ENCODE measurements at regions not wholly inside any gene's neighbourhood (a gene's known extent, or its start where the extent isn't known, plus 50 kb on each side); places are given as distances from the start of the nearest gene placed in this dataset.

DNA sequence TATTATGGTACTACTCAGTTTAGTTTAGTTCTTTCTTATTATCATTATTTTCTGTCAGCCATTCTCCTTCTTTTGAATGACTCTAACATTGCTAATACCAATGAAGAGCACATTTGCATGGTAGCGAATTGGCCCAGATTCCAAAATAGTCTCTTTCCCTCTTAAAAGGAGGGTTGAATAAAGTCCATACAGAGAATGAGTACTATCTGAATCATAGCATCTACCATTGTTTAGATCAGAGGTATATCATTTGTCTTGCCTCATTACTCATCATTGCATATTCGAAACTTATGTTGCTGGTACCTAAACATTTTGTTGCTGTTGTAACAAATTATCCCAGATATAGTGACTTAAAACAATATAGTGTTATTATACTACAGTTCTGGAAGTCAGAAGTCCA is 1235.3 kb upstream of the ATXN8OS start:
- Mint-ChIP-seq H3K27me3 (no peaks in the 10 kb centered on the region), H3K36me3 (no peaks in the 10 kb centered on the region), H3K27ac (no peak overlapping the region), H3K9me3 (peaks cover 3% of the 10 kb centered on the region), H3K4me1 (no peaks in the 10 kb centered on the region), H3K4me3 (no peak overlapping the region)
- POLR2A ChIA-PET = no interaction called here
- no peak for ATAC-seq (ENCODE audit: low read depth)
- DNase-seq = no peak

GRCh38 chr13:68851026-68851425 is 1256.6 kb upstream of the ATXN8OS start:
- H3K4me3 Mint-ChIP-seq = no peak overlapping the region
- H3K36me3 Mint-ChIP-seq = no peaks in the 10 kb centered on the region
- H3K4me1 Mint-ChIP-seq = no peaks in the 10 kb centered on the region
- POLR2A ChIA-PET = no interaction called here
- no peak overlapping the region for H3K27ac Mint-ChIP-seq
- ATAC-seq (ENCODE audit: low read depth) (no peak), DNase-seq (no peak)
- no peaks in the 10 kb centered on the region for H3K27me3 Mint-ChIP-seq
- H3K9me3 Mint-ChIP-seq = peaks cover 6% of the 10 kb centered on the region

DNA sequence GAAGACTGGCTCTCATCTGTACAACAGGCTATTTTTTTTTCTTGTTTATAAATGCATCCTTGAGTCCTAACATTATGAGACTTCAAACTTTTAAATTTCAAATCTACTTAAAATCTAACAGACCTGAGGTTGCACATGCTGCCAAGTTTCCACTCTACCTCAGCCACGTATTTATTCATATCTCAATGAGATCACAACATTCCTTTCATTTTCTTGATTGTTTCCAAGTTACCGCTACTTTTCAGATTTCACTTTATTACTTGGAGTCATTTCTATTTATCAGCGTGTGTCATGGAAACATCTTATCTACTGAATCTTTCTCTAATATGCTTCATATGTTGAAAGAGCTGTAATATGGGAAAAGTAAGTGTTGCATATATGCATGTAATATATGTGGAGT is 1257.5 kb upstream of the ATXN8OS start:
- Mint-ChIP-seq H3K27me3 (no peaks in the 10 kb centered on the region), H3K36me3 (no peaks in the 10 kb centered on the region)
- ATAC-seq (ENCODE audit: low read depth) = no peak

DNA sequence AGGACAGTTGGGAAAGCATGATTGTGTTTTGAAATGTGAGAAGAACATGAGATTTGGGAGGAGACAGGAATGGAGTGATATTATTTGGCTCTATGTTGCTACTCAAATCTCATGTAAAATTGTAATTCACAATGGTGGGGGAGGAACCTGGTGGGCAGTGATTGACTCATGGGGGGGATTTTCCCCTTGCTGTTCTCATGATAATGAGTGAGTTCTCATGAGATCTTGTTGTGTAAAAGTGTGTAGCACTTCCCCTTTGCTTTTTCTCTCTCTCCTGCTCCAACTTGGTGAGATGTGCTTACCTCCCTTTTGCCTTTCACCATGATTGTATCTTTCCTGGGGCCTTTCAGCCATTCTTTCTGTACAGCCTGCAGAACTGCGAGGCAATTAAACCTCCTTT is 1261.0 kb upstream of the ATXN8OS start:
- H3K27ac Mint-ChIP-seq = no peak overlapping the region
- POLR2A ChIA-PET = no interaction called here
- no peak for DNase-seq
- H3K36me3 Mint-ChIP-seq = no peaks in the 10 kb centered on the region
- ATAC-seq (ENCODE audit: low read depth) = no peak
- no peaks in the 10 kb centered on the region for H3K27me3 Mint-ChIP-seq
- peaks cover 3% of the 10 kb centered on the region for H3K9me3 Mint-ChIP-seq
- no peak overlapping the region for H3K4me3 Mint-ChIP-seq
- no peaks in the 10 kb centered on the region for H3K4me1 Mint-ChIP-seq

More for the DNA sequence above, 1257.5 kb upstream of the ATXN8OS start:
- Mint-ChIP-seq H3K9me3 (peaks cover 6% of the 10 kb centered on the region), H3K4me3 (no peak overlapping the region), H3K27ac (no peak overlapping the region), H3K4me1 (no peaks in the 10 kb centered on the region)
- POLR2A ChIA-PET = no interaction called here
- DNase-seq = no peak

GRCh38 chr13:68834375-68834774 is 1273.3 kb upstream of the ATXN8OS start:
- H3K27me3 Mint-ChIP-seq = no peaks in the 10 kb centered on the region
- POLR2A ChIA-PET = no interaction called here
- ATAC-seq (ENCODE audit: low read depth) (no peak), DNase-seq (no peak)
- H3K4me1 Mint-ChIP-seq = no peaks in the 10 kb centered on the region
- no peak overlapping the region for H3K27ac Mint-ChIP-seq
- no peaks in the 10 kb centered on the region for H3K36me3 Mint-ChIP-seq
- H3K9me3 Mint-ChIP-seq = peaks cover 1% of the 10 kb centered on the region
- H3K4me3 Mint-ChIP-seq = no peak overlapping the region

DNA sequence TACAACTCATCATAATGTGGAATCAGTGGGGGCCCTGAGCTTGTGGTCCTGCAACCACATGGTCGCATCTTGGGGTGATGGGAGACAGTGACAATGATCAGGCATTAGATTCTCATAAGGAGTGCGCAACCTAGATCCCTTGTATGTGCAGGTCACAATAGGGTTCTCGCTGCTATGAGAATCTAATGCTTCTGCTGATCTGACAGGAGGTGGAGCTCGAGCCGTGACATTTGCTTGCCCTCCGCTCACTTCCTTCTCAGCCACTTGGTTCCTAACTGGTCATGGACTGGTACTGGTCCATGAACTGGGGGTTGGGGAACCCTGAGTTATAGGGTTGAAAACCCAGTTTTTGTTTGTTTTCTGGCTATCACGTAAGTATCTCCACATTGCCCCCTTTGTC is 1290.9 kb upstream of the ATXN8OS start:
- Mint-ChIP-seq H3K4me1 (no peaks in the 10 kb centered on the region), H3K36me3 (no peaks in the 10 kb centered on the region), H3K9me3 (peaks cover 2% of the 10 kb centered on the region), H3K27me3 (no peaks in the 10 kb centered on the region), H3K27ac (no peak overlapping the region), H3K4me3 (no peak overlapping the region)
- ATAC-seq (ENCODE audit: low read depth) (no peak), DNase-seq (no peak)
- POLR2A ChIA-PET = no interaction called here

- Mint-ChIP-seq H3K27me3 (no peaks in the 10 kb centered on the region), H3K4me1 (no peaks in the 10 kb centered on the region), H3K27ac (no peak overlapping the region), H3K4me3 (no peak overlapping the region), H3K9me3 (no peaks in the 10 kb centered on the region), H3K36me3 (no peaks in the 10 kb centered on the region)
- DNase-seq (no peak), ATAC-seq (ENCODE audit: low read depth) (no peak)
- POLR2A ChIA-PET = no interaction called here
Observed at GRCh38 chr13:68813180-68813796, 1294.3 kb upstream of the ATXN8OS start.

- POLR2A ChIA-PET = no interaction called here
- Mint-ChIP-seq H3K36me3 (no peaks in the 10 kb centered on the region), H3K4me1 (no peaks in the 10 kb centered on the region), H3K27ac (no peak overlapping the region), H3K4me3 (no peak overlapping the region), H3K9me3 (no peaks in the 10 kb centered on the region), H3K27me3 (no peaks in the 10 kb centered on the region)
- no peak for DNase-seq
- ATAC-seq (ENCODE audit: low read depth) = no peak
Observed at GRCh38 chr13:68810660-68811059, 1297.0 kb upstream of the ATXN8OS start.

DNA sequence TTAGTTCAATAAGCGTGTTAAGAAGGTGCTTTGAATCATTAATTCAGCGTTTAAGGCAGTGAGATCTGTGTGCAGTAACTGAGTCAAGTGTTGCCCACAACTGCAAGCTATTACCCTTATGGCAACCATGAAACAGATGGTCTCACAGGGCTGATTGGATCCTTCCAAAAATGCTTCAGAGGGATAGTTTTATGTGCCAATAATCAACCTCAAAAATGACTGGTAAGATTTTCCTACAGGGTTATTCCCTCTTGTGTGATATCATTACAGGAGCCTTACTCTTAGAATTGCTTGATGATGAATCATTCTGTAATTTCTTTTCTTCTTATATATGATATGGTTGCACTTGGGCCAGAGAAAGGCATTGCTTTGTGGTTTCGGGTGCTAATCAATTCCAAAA is 1299.2 kb upstream of the ATXN8OS start:
- H3K36me3 Mint-ChIP-seq = no peaks in the 10 kb centered on the region
- no peaks in the 10 kb centered on the region for H3K9me3 Mint-ChIP-seq
- no peaks in the 10 kb centered on the region for H3K4me1 Mint-ChIP-seq
- POLR2A ChIA-PET = no interaction called here
- ATAC-seq (ENCODE audit: low read depth) (no peak), DNase-seq (no peak)
- no peak overlapping the region for H3K27ac Mint-ChIP-seq
- H3K27me3 Mint-ChIP-seq = no peaks in the 10 kb centered on the region
- H3K4me3 Mint-ChIP-seq = no peak overlapping the region

DNA sequence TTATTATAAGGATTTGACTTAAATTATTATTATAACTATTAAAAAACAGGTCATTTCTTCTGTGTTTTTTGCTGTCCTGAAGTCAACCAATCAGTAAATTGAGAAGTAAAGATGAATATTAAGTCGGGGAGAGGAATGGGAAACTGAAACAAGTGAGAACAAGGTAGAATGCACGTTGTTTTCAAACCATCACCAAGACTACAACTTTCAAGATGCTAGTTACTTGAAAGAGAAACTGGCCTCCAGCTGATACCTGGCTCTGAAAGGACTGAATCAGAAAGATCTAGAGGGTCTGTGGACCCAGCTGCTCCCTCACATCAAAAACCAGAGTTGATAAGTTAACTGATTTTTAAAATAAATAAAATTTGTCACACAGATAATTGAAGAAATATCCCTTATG is 1301.5 kb upstream of the ATXN8OS start:
- Mint-ChIP-seq H3K27ac (no peak overlapping the region), H3K27me3 (no peaks in the 10 kb centered on the region), H3K4me3 (no peak overlapping the region), H3K4me1 (no peaks in the 10 kb centered on the region), H3K36me3 (no peaks in the 10 kb centered on the region), H3K9me3 (peaks cover 1% of the 10 kb centered on the region)
- no peak for ATAC-seq (ENCODE audit: low read depth)
- POLR2A ChIA-PET = no interaction called here
- no peak for DNase-seq

DNA sequence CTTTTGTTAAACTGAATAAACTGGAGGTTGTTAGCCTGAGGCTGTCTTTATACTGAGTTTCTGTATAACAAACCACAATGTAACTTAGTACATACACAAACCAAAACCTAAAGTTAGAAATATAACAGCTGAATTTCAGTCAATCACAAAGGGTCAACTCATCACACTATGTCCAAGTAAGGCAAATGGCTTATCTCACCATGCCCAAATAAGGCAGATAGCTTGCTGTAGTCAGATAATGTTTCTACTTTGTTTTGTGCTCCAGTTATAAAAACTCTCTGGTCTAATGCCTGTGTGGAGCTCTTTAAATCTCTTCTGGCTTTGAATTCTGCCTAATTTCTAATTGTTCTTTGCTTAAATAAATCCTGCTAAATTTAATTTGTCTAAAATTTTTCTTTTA is 1323.4 kb upstream of the ATXN8OS start:
- H3K27me3 Mint-ChIP-seq = no peaks in the 10 kb centered on the region
- H3K9me3 Mint-ChIP-seq = peaks cover 6% of the 10 kb centered on the region
- POLR2A ChIA-PET = no interaction called here
- no peaks in the 10 kb centered on the region for H3K36me3 Mint-ChIP-seq
- H3K4me3 Mint-ChIP-seq = no peak overlapping the region
- DNase-seq (no peak), ATAC-seq (ENCODE audit: low read depth) (no peak)
- no peak overlapping the region for H3K27ac Mint-ChIP-seq
- H3K4me1 Mint-ChIP-seq = no peaks in the 10 kb centered on the region

DNA sequence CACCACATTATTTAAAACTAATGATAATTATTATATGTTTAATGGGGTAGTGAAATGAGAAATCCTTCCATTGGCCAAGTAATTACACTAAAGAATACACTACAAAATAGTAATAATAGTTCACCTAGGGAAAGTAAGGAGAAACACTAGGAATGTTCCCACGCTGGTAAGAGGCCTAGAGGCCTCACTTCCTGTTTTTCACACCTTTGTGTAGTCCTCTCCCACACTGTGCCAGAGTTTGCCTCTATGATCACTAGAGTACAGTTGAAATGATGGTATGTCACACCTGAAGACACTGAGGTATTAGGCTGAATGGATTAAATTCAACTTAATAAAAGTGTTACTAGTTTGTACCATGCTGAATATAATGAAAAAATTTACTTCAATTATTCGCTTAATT is 1348.0 kb upstream of the ATXN8OS start:
- H3K4me3 Mint-ChIP-seq = no peak overlapping the region
- H3K27ac Mint-ChIP-seq = no peak overlapping the region
- H3K27me3 Mint-ChIP-seq = no peaks in the 10 kb centered on the region
- ATAC-seq (ENCODE audit: low read depth) = no peak
- H3K9me3 Mint-ChIP-seq = peaks cover 6% of the 10 kb centered on the region
- DNase-seq = no peak
- POLR2A ChIA-PET = no interaction called here
- no peaks in the 10 kb centered on the region for H3K36me3 Mint-ChIP-seq
- no peaks in the 10 kb centered on the region for H3K4me1 Mint-ChIP-seq

- ATAC-seq (ENCODE audit: low read depth) (no peak), DNase-seq (no peak)
- H3K4me3 Mint-ChIP-seq = no peak overlapping the region
- no peaks in the 10 kb centered on the region for H3K27me3 Mint-ChIP-seq
- H3K27ac Mint-ChIP-seq = no peak overlapping the region
- no peaks in the 10 kb centered on the region for H3K4me1 Mint-ChIP-seq
- POLR2A ChIA-PET = no interaction called here
- no peaks in the 10 kb centered on the region for H3K36me3 Mint-ChIP-seq
- peaks cover 3% of the 10 kb centered on the region for H3K9me3 Mint-ChIP-seq
Observed at GRCh38 chr13:68749796-68750195, 1357.8 kb upstream of the ATXN8OS start.

- Mint-ChIP-seq H3K4me3 (no peak overlapping the region), H3K4me1 (no peaks in the 10 kb centered on the region), H3K36me3 (no peaks in the 10 kb centered on the region), H3K27ac (no peak overlapping the region), H3K27me3 (no peaks in the 10 kb centered on the region), H3K9me3 (peaks cover 4% of the 10 kb centered on the region)
- POLR2A ChIA-PET = no interaction called here
- ATAC-seq (ENCODE audit: low read depth) (no peak), DNase-seq (no peak)
Observed at GRCh38 chr13:68748038-68748437, 1359.6 kb upstream of the ATXN8OS start.

GRCh38 chr13:68745502-68745901 is 1362.1 kb upstream of the ATXN8OS start:
- no peak overlapping the region for H3K4me3 Mint-ChIP-seq
- H3K36me3 Mint-ChIP-seq = no peaks in the 10 kb centered on the region
- H3K4me1 Mint-ChIP-seq = no peaks in the 10 kb centered on the region
- POLR2A ChIA-PET = no interaction called here
- peaks cover 4% of the 10 kb centered on the region for H3K9me3 Mint-ChIP-seq
- no peak overlapping the region for H3K27ac Mint-ChIP-seq
- no peak for DNase-seq
- no peak for ATAC-seq (ENCODE audit: low read depth)
- no peaks in the 10 kb centered on the region for H3K27me3 Mint-ChIP-seq
